BLaER1 (cell line): ENCODE measurements at regions not wholly inside any gene's neighbourhood (a gene's known extent, or its start where the extent isn't known, plus 50 kb on each side); places are given as distances from the start of the nearest gene placed in this dataset.
A peak's percentile ranks its signal among the peaks of the same experiment; 100 is the strongest.

Source experiments
- H3K27ac ChIP-seq: shearing (Covaris generic); formaldehyde crosslinking; 2 replicates; pipeline ENCODE4 v1.8.1; 2022
- H3K27me3 ChIP-seq: shearing (Covaris generic); formaldehyde crosslinking; 2 replicates; pipeline ENCODE4 v1.8.1; 2022
- H3K36me3 ChIP-seq: shearing (Covaris generic); formaldehyde crosslinking; 2 replicates; pipeline ENCODE4 v1.8.1; 2022
- H3K4me1 ChIP-seq: shearing (Covaris generic); formaldehyde crosslinking; 2 replicates; pipeline ENCODE4 v1.8.1; 2022
- H3K4me2 ChIP-seq: shearing (Covaris generic); formaldehyde crosslinking; 2 replicates; pipeline ENCODE4 v1.8.1; 2022
- H3K4me3 ChIP-seq: shearing (Covaris generic); formaldehyde crosslinking; 2 replicates; pipeline ENCODE4 v1.8.1; 2022
- H3K9ac ChIP-seq: shearing (Covaris generic); formaldehyde crosslinking; 2 replicates; pipeline ENCODE4 v1.8.1; 2022
- H3K9me3 ChIP-seq: shearing (Covaris generic); formaldehyde crosslinking; 2 replicates; pipeline ENCODE4 v1.8.1; 2022
- H4K20me1 ChIP-seq: shearing (Covaris generic); formaldehyde crosslinking; 2 replicates; pipeline ENCODE4 v1.8.1; 2022
- Cebpa-rat ChIP-seq: shearing (Covaris generic); IDR thresholded peaks from 2 replicates; pipeline ENCODE4 v1.8.1; 2022

- H3K27ac ChIP-seq: no peak overlapping the region
- H4K20me1 ChIP-seq: no peaks in the 10 kb centered on the region
- H3K9me3 ChIP-seq: no peaks in the 10 kb centered on the region
- no peaks in the 10 kb centered on the region for H3K27me3 ChIP-seq
- no peaks in the 10 kb centered on the region for H3K4me1 ChIP-seq
- TF ChIP-seq Cebpa-rat: no peak
- H3K9ac ChIP-seq: no peak overlapping the region
- no peaks in the 10 kb centered on the region for H3K36me3 ChIP-seq
- no peak overlapping the region for H3K4me3 ChIP-seq
- no peak overlapping the region for H3K4me2 ChIP-seq
Measured at GRCh38 chr3:40989141-40990061, 209.9 kb upstream of the CTNNB1 start.

GRCh38 chr3:40990062-40990456, 209.2 kb upstream of the CTNNB1 start:
- Histone ChIP-seq H3K4me2 (no peak overlapping the region), H3K9me3 (no peaks in the 10 kb centered on the region), H3K27ac (no peak overlapping the region), H3K9ac (no peak overlapping the region), H3K4me1 (no peaks in the 10 kb centered on the region), H3K4me3 (no peak overlapping the region), H3K36me3 (no peaks in the 10 kb centered on the region), H3K27me3 (no peaks in the 10 kb centered on the region), H4K20me1 (no peaks in the 10 kb centered on the region)
- no peak for TF ChIP-seq Cebpa-rat

- no peaks in the 10 kb centered on the region for H3K4me1 ChIP-seq
- no peaks in the 10 kb centered on the region for H4K20me1 ChIP-seq
- no peak overlapping the region for H3K27ac ChIP-seq
- no peaks in the 10 kb centered on the region for H3K36me3 ChIP-seq
- no peak overlapping the region for H3K9ac ChIP-seq
- no peak for TF ChIP-seq Cebpa-rat
- no peak overlapping the region for H3K4me3 ChIP-seq
- H3K4me2 ChIP-seq: no peak overlapping the region
- no peaks in the 10 kb centered on the region for H3K9me3 ChIP-seq
- H3K27me3 ChIP-seq: no peaks in the 10 kb centered on the region
Measured at GRCh38 chr3:40992023-40992422, 207.3 kb upstream of the CTNNB1 start.

GRCh38 chr3:40994611-40995010, 204.7 kb upstream of the CTNNB1 start:
- H3K9ac ChIP-seq: no peak overlapping the region
- no peak for TF ChIP-seq Cebpa-rat

GRCh38 chr3:40995271-40995670, 204.0 kb upstream of the CTNNB1 start:
- Histone ChIP-seq H3K27ac (no peak overlapping the region), H3K27me3 (no peaks in the 10 kb centered on the region), H3K4me3 (no peak overlapping the region), H3K36me3 (no peaks in the 10 kb centered on the region), H3K4me1 (peaks cover 15% of the 10 kb centered on the region), H3K9ac (no peak overlapping the region), H3K4me2 (no peak overlapping the region), H3K9me3 (no peaks in the 10 kb centered on the region), H4K20me1 (no peaks in the 10 kb centered on the region)
- no peak for TF ChIP-seq Cebpa-rat

More at GRCh38 chr3:40994611-40995010, 204.7 kb upstream of the CTNNB1 start:
- Histone ChIP-seq H3K4me2 (no peak overlapping the region), H3K27ac (no peak overlapping the region), H3K27me3 (no peaks in the 10 kb centered on the region), H3K4me3 (no peak overlapping the region), H3K36me3 (no peaks in the 10 kb centered on the region), H4K20me1 (no peaks in the 10 kb centered on the region), H3K9me3 (no peaks in the 10 kb centered on the region), H3K4me1 (peaks cover 15% of the 10 kb centered on the region)

- Histone ChIP-seq H3K9me3 (no peaks in the 10 kb centered on the region), H4K20me1 (no peaks in the 10 kb centered on the region), H3K4me1 (peaks cover 15% of the 10 kb centered on the region), H3K27me3 (no peaks in the 10 kb centered on the region), H3K9ac (no peak overlapping the region), H3K4me2 (no peak overlapping the region), H3K36me3 (no peaks in the 10 kb centered on the region), H3K4me3 (no peak overlapping the region), H3K27ac (no peak overlapping the region)
- TF ChIP-seq Cebpa-rat: no peak
Measured at GRCh38 chr3:40996382-40996781, 202.9 kb upstream of the CTNNB1 start.

GRCh38 chr3:40996827-40997710, 202.2 kb upstream of the CTNNB1 start:
- H3K4me3 ChIP-seq: no peak overlapping the region
- no peak for TF ChIP-seq Cebpa-rat
- H3K36me3 ChIP-seq: no peaks in the 10 kb centered on the region
- H3K27ac ChIP-seq: no peak overlapping the region
- no peak overlapping the region for H3K4me2 ChIP-seq
- no peak overlapping the region for H3K9ac ChIP-seq
- H4K20me1 ChIP-seq: no peaks in the 10 kb centered on the region
- peaks cover 15% of the 10 kb centered on the region for H3K4me1 ChIP-seq
- no peaks in the 10 kb centered on the region for H3K27me3 ChIP-seq
- no peaks in the 10 kb centered on the region for H3K9me3 ChIP-seq

- no peaks in the 10 kb centered on the region for H4K20me1 ChIP-seq
- H3K27me3 ChIP-seq: no peaks in the 10 kb centered on the region
- peaks cover 15% of the 10 kb centered on the region for H3K4me1 ChIP-seq
- no peaks in the 10 kb centered on the region for H3K36me3 ChIP-seq
- H3K9me3 ChIP-seq: no peaks in the 10 kb centered on the region
- no peak for TF ChIP-seq Cebpa-rat
- H3K27ac ChIP-seq: no peak overlapping the region
- no peak overlapping the region for H3K4me3 ChIP-seq
- H3K4me2 ChIP-seq: peak overlapping the region; percentile 47; the same call in 1 of the 2 replicates
- no peak overlapping the region for H3K9ac ChIP-seq
Measured at GRCh38 chr3:40997711-40998519, 201.4 kb upstream of the CTNNB1 start.

- Histone ChIP-seq H3K4me2 (no peak overlapping the region; the same call in 1 of the 2 replicates), H3K27ac (no peak overlapping the region), H4K20me1 (no peaks in the 10 kb centered on the region), H3K9me3 (no peaks in the 10 kb centered on the region), H3K27me3 (no peaks in the 10 kb centered on the region), H3K4me1 (peaks cover 15% of the 10 kb centered on the region), H3K9ac (no peak overlapping the region), H3K4me3 (no peak overlapping the region), H3K36me3 (no peaks in the 10 kb centered on the region)
- no peak for TF ChIP-seq Cebpa-rat
Measured at GRCh38 chr3:40999682-41000081, 199.6 kb upstream of the CTNNB1 start.
